ENCODE measurements at regions not wholly inside any gene's neighbourhood (a gene's known extent, or its start where the extent isn't known, plus 50 kb on each side); places are given as distances from the start of the nearest gene placed in this dataset.

- no peaks in the 10 kb centered on the region; the same call in 1 of the 2 replicates for H3K36me3 ChIP-seq (ENCODE audit: insufficient read depth, low read length)
- no peaks in the 10 kb centered on the region for H3K27me3 ChIP-seq (ENCODE audit: insufficient read depth, low read length)
- no peak overlapping the region for H3K4me3 ChIP-seq (ENCODE audit: low read depth, low read length, poor library complexity, severe bottlenecking)
- H3K4me2 ChIP-seq (ENCODE audit: low read length): no peak overlapping the region
- H3K9me2 ChIP-seq (ENCODE audit: low read depth, low read length): no peaks in the 10 kb centered on the region
- no peaks in the 10 kb centered on the region for H3K79me2 ChIP-seq (ENCODE audit: insufficient read depth, low read length)
- no peaks in the 10 kb centered on the region for H3F3A ChIP-seq (ENCODE audit: insufficient read depth, low read length)
- H3K9me3 ChIP-seq (ENCODE audit: low read length): peaks cover 16% of the 10 kb centered on the region
- H3K9ac ChIP-seq (ENCODE audit: low read length): no peak overlapping the region
- TF ChIP-seq EZH2 (IDR thresholded peaks at IDR 0.05; ENCODE audit: borderline replicate concordance, low read length): no peak
- TF ChIP-seq CTCF (IDR thresholded peaks at IDR 0.05; ENCODE audit: low read length): no peak
- peaks cover 18% of the 10 kb centered on the region for H3K4me1 ChIP-seq (ENCODE audit: insufficient read depth, low read length, severe bottlenecking)
- no peak overlapping the region for H2AFZ ChIP-seq (ENCODE audit: low read length)
- H3K27ac ChIP-seq (ENCODE audit: low read depth, low read length, poor library complexity, severe bottlenecking): no peak overlapping the region
- no peaks in the 10 kb centered on the region for H4K20me1 ChIP-seq (ENCODE audit: insufficient read depth, low read length)
These were observed 62.6 kb upstream of the ZNRF2 start for GRCh38 chr7:30221764-30222163.

- Histone ChIP-seq H3K4me3 (ENCODE audit: low read depth, low read length, poor library complexity, severe bottlenecking) (no peak overlapping the region), H3K9me3 (ENCODE audit: low read length) (peaks cover 16% of the 10 kb centered on the region), H3K79me2 (ENCODE audit: insufficient read depth, low read length) (no peaks in the 10 kb centered on the region), H3K36me3 (ENCODE audit: insufficient read depth, low read length) (no peaks in the 10 kb centered on the region; the same call in 1 of the 2 replicates), H4K20me1 (ENCODE audit: insufficient read depth, low read length) (no peaks in the 10 kb centered on the region), H3K9ac (ENCODE audit: low read length) (no peak overlapping the region), H3K4me2 (ENCODE audit: low read length) (no peak overlapping the region), H3K27ac (ENCODE audit: low read depth, low read length, poor library complexity, severe bottlenecking) (no peak overlapping the region), H3K9me2 (ENCODE audit: low read depth, low read length) (no peaks in the 10 kb centered on the region), H3K27me3 (ENCODE audit: insufficient read depth, low read length) (no peaks in the 10 kb centered on the region), H3K4me1 (ENCODE audit: insufficient read depth, low read length, severe bottlenecking) (peaks cover 25% of the 10 kb centered on the region), H3F3A (ENCODE audit: insufficient read depth, low read length) (no peaks in the 10 kb centered on the region), H2AFZ (ENCODE audit: low read length) (no peak overlapping the region; the same call in 1 of the 2 replicates)
- no peak for TF ChIP-seq EZH2 (IDR thresholded peaks at IDR 0.05; ENCODE audit: borderline replicate concordance, low read length)
- no peak for TF ChIP-seq CTCF (IDR thresholded peaks at IDR 0.05; ENCODE audit: low read length)
These were observed 61.7 kb upstream of the ZNRF2 start for GRCh38 chr7:30222515-30223215.

- Histone ChIP-seq H2AFZ (ENCODE audit: low read length) (no peak overlapping the region), H3K9me3 (ENCODE audit: low read length) (peaks cover 15% of the 10 kb centered on the region), H3K9me2 (ENCODE audit: low read depth, low read length) (no peaks in the 10 kb centered on the region), H3K4me2 (ENCODE audit: low read length) (no peak overlapping the region), H3K79me2 (ENCODE audit: insufficient read depth, low read length) (no peaks in the 10 kb centered on the region), H3K27me3 (ENCODE audit: insufficient read depth, low read length) (no peaks in the 10 kb centered on the region), H3F3A (ENCODE audit: insufficient read depth, low read length) (no peaks in the 10 kb centered on the region), H3K4me1 (ENCODE audit: insufficient read depth, low read length, severe bottlenecking) (peaks cover 25% of the 10 kb centered on the region), H3K36me3 (ENCODE audit: insufficient read depth, low read length) (no peaks in the 10 kb centered on the region; the same call in 1 of the 2 replicates), H4K20me1 (ENCODE audit: insufficient read depth, low read length) (no peaks in the 10 kb centered on the region), H3K27ac (ENCODE audit: low read depth, low read length, poor library complexity, severe bottlenecking) (no peak overlapping the region), H3K9ac (ENCODE audit: low read length) (no peak overlapping the region), H3K4me3 (ENCODE audit: low read depth, low read length, poor library complexity, severe bottlenecking) (no peak overlapping the region)
- TF ChIP-seq CTCF (IDR thresholded peaks at IDR 0.05; ENCODE audit: low read length) (no peak), EZH2 (IDR thresholded peaks at IDR 0.05; ENCODE audit: borderline replicate concordance, low read length) (no peak)
These were observed 60.5 kb upstream of the ZNRF2 start for GRCh38 chr7:30223896-30224295.
